WERI-Rb-1 (cell line): ENCODE measurements at regions not wholly inside any gene's neighbourhood (a gene's known extent, or its start where the extent isn't known, plus 50 kb on each side); places are given as distances from the start of the nearest gene placed in this dataset.

ENCODE experiments used
- DNase-seq: peaks from one replicate; pipeline ENCODE4 v3.0.0-alpha.2; 2020
- H3K27ac ChIP-seq: fragments of 250-450 bp; sonication (Bioruptor Pico); 2 replicates; pipeline ENCODE4 v1.5.1; 2020; ENCODE audit warnings: mild to moderate bottlenecking, moderate library complexity
- H3K27me3 ChIP-seq: fragments of 250-450 bp; sonication (Bioruptor Pico); 2 replicates; pipeline ENCODE4 v1.5.1; 2021; ENCODE audit warnings: mild to moderate bottlenecking, low read depth, moderate library complexity; ENCODE audit not compliant: insufficient read depth, severe bottlenecking
- H3K36me3 ChIP-seq: fragments of 250-450 bp; sonication (Bioruptor Pico); 2 replicates; pipeline ENCODE4 v1.5.1; 2020; ENCODE audit warnings: mild to moderate bottlenecking, moderate library complexity
- H3K4me3 ChIP-seq: 2 replicates; pipeline ENCODE4 v1.5.1; 2011; ENCODE audit warnings: low read depth, mild to moderate bottlenecking, control low read depth, low read length
- H3K9me3 ChIP-seq: fragments of 250-450 bp; sonication (Bioruptor Pico); 2 replicates; pipeline ENCODE4 v1.5.1; 2021; ENCODE audit warnings: mild to moderate bottlenecking, moderate library complexity; ENCODE audit not compliant: severe bottlenecking
- CTCF ChIP-seq: IDR thresholded peaks from 2 replicates; pipeline ENCODE4 v1.5.1; 2011; ENCODE audit warnings: low read depth, mild to moderate bottlenecking, control low read depth, inconsistent platforms, low read length

DNA sequence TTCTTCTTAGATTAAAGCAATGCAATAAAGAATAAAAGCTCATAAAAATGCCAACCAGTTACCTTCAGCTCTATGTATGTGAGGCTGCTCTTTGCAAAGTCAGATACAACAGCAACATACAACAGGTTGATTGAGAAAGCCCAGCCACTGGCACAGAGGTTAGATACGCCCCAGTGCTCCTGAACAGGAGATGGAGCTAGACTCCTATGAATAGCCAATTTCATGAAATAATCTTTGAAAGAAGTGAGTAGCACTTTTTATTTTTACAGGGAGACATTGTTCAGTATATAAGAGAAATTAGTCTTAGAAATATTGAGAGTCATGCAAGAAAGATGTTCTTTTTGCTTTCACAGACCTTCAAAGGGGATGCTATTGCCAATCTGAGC is 362.4 kb upstream of the MEX3C start:
- peak; percentile 26 for DNase-seq
- no peak overlapping the region for H3K27ac ChIP-seq
- TF ChIP-seq CTCF, result peak; percentile 43

DNA sequence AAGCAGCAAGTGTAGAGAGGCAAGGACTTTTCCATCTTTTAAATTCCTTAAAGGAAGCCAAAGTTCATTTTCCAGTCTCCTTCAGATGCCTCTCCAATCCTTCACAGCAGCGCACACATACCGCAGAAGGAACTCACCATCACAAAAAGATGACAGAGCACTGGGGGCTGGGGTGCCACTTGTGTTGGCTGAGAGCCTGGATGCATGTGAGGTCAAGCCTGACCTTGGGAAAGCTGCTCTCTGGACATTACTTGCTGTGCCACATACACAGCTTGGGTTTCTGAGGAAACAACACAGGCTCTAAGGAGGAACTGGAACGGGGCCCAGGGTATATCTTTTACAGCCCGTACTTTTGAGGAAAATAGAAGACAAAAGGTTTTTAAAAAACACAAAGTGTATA is 364.3 kb upstream of the MEX3C start:
- no peak overlapping the region for H3K27ac ChIP-seq
- no peak for TF ChIP-seq CTCF

More for the DNA sequence above, 362.4 kb upstream of the MEX3C start:
- Histone ChIP-seq H3K27me3 (no peaks in the 10 kb centered on the region), H3K4me3 (no peak overlapping the region), H3K9me3 (no peaks in the 10 kb centered on the region), H3K36me3 (no peaks in the 10 kb centered on the region)

DNA sequence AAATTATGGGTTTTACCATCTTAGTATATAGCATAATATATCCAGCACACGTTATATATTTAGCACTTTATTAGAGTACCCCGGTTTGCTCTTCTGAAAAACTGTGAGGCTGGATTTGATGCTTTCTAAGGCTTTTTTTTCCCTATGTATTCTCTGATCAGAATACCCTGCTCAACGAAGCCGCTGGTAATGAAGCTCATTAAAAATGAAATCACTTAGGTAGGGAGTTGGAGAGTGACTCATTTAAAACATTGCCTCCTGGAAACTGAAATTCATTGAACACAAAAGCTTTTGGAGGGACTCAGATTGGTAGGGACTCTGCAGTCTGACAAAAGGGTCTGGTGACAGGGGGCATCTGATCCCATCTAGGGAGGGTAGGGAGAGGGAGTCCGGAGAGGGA is 365.4 kb upstream of the MEX3C start:
- no peaks in the 10 kb centered on the region for H3K9me3 ChIP-seq
- no peak for TF ChIP-seq CTCF
- H3K27ac ChIP-seq, result no peak overlapping the region
- no peak overlapping the region for H3K4me3 ChIP-seq
- no peak for DNase-seq
- no peaks in the 10 kb centered on the region for H3K27me3 ChIP-seq
- no peaks in the 10 kb centered on the region for H3K36me3 ChIP-seq

More for the DNA sequence above, 364.3 kb upstream of the MEX3C start:
- H3K4me3 ChIP-seq, result no peak overlapping the region
- DNase-seq, result no peak
- H3K36me3 ChIP-seq, result no peaks in the 10 kb centered on the region
- no peaks in the 10 kb centered on the region for H3K9me3 ChIP-seq
- no peaks in the 10 kb centered on the region for H3K27me3 ChIP-seq

DNA sequence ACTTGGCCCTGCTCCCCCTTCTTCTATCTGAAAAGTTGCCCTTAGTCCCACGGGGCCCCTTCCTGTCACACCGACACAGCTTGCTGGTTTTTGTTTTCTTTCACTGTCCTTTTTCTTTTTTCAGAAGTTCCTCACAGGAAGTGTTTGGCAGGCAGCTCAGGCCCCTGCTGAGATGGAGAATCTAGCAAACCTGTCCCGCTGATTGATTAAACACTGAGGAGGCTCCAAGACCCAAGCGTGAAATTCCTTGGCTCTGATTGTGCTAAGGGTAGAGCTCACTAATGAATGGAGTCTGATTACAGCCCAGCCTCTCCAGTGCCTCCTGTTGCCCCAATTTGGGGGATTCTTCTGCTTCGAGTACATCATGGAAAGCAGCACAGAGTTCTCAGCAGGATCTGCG is 365.9 kb upstream of the MEX3C start:
- H3K4me3 ChIP-seq, result no peak overlapping the region
- no peak overlapping the region for H3K27ac ChIP-seq
- DNase-seq, result no peak
- H3K36me3 ChIP-seq, result no peaks in the 10 kb centered on the region
- no peaks in the 10 kb centered on the region for H3K27me3 ChIP-seq
- TF ChIP-seq CTCF, result no peak
- no peaks in the 10 kb centered on the region for H3K9me3 ChIP-seq

GRCh38 chr18:51568151-51568550 is 370.7 kb upstream of the MEX3C start:
- Histone ChIP-seq H3K9me3 (no peaks in the 10 kb centered on the region), H3K36me3 (no peaks in the 10 kb centered on the region), H3K27me3 (no peaks in the 10 kb centered on the region), H3K4me3 (no peak overlapping the region), H3K27ac (no peak overlapping the region)
- DNase-seq, result peak; percentile 20
- no peak for TF ChIP-seq CTCF

GRCh38 chr18:51569153-51569552 is 371.7 kb upstream of the MEX3C start:
- Histone ChIP-seq H3K4me3 (no peak overlapping the region), H3K9me3 (no peaks in the 10 kb centered on the region), H3K27ac (no peak overlapping the region), H3K27me3 (no peaks in the 10 kb centered on the region), H3K36me3 (no peaks in the 10 kb centered on the region)
- no peak for TF ChIP-seq CTCF
- no peak for DNase-seq
